ENCODE measurements at regions not wholly inside any gene's neighbourhood (a gene's known extent, or its start where the extent isn't known, plus 50 kb on each side); places are given as distances from the start of the nearest gene placed in this dataset.
"Not testable (repeated sequence)": the region's sequence is repeated elsewhere in the genome, so short reads cannot be mapped to it uniquely, and the experiment has no call there.

DNA sequence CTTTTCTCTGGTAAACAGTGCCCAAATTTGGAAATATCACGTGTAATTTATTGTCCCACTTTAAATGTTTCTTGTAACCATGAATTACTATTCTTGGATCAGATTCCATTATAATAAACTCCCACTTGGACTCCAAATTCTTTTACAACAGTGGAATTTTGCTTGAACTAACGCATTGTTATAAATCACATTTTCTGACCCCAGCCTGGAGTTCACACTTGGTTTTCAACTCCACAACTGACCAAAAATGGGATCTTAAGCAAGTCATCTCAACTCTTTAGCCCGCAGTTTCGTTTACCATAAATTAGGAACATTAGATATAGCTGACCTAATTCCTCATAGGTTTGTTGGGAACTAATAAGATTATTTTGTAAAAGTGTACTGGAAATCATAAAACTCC lies 336.8 kb upstream of the NCAM1 start:
- H3K79me2 ChIP-seq (ENCODE audit: insufficient read depth, low read depth), result no peaks in the 10 kb centered on the region
- no peaks in the 10 kb centered on the region for H3K4me1 ChIP-seq (ENCODE audit: low read depth, poor library complexity, severe bottlenecking)
- no peaks in the 10 kb centered on the region for H3K36me3 ChIP-seq (ENCODE audit: insufficient read depth)
- no peak overlapping the region for H3K4me2 ChIP-seq
- no peak overlapping the region for H3K9ac ChIP-seq
- H3K27me3 ChIP-seq (ENCODE audit: insufficient read depth, low read depth), result no peaks in the 10 kb centered on the region
- no peak overlapping the region for H3K27ac ChIP-seq
- no peak overlapping the region for H3K4me3 ChIP-seq (IDR thresholded peaks at IDR 0.05; ENCODE audit: insufficient read depth, low read depth, low read length)
- no peaks in the 10 kb centered on the region for H4K20me1 ChIP-seq (ENCODE audit: insufficient read depth)
- TF ChIP-seq, protein P1, sequence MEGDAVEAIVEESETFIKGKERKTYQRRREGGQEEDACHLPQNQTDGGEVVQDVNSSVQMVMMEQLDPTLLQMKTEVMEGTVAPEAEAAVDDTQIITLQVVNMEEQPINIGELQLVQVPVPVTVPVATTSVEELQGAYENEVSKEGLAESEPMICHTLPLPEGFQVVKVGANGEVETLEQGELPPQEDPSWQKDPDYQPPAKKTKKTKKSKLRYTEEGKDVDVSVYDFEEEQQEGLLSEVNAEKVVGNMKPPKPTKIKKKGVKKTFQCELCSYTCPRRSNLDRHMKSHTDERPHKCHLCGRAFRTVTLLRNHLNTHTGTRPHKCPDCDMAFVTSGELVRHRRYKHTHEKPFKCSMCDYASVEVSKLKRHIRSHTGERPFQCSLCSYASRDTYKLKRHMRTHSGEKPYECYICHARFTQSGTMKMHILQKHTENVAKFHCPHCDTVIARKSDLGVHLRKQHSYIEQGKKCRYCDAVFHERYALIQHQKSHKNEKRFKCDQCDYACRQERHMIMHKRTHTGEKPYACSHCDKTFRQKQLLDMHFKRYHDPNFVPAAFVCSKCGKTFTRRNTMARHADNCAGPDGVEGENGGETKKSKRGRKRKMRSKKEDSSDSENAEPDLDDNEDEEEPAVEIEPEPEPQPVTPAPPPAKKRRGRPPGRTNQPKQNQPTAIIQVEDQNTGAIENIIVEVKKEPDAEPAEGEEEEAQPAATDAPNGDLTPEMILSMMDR (conservative IDR thresholded peaks at IDR 0.05; ENCODE audit: low read depth, low read length), result no peak
- no peak overlapping the region for H2AFZ ChIP-seq (ENCODE audit: low read depth)

DNA sequence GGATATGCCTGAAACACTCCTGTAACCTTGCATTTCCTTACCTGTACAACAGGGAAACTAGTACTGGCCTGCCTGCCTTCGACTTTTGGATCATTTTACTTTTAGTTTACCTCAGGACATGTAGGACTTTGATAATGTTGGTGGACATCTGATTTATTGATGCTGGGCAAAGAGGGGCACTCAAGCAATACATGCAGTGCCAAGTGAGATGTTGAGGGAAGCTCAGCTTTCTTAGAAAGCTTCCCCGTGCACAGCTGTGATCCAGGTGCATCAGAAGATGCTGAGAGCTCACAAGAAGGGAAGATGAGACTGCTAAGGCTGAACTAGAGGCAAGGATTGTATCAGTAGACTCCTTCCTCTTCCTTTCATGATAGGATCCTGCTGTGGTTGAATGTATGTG lies 336.2 kb upstream of the NCAM1 start:
- not testable (repeated sequence) for H2AFZ ChIP-seq (ENCODE audit: low read depth); H3K36me3 ChIP-seq (ENCODE audit: insufficient read depth); H3K4me1 ChIP-seq (ENCODE audit: low read depth, poor library complexity, severe bottlenecking); H3K4me3 ChIP-seq (IDR thresholded peaks at IDR 0.05; ENCODE audit: insufficient read depth, low read depth, low read length); H3K4me2 ChIP-seq; H3K27me3 ChIP-seq (ENCODE audit: insufficient read depth, low read depth); H3K79me2 ChIP-seq (ENCODE audit: insufficient read depth, low read depth); H3K27ac ChIP-seq; H3K9ac ChIP-seq; H4K20me1 ChIP-seq (ENCODE audit: insufficient read depth)

DNA sequence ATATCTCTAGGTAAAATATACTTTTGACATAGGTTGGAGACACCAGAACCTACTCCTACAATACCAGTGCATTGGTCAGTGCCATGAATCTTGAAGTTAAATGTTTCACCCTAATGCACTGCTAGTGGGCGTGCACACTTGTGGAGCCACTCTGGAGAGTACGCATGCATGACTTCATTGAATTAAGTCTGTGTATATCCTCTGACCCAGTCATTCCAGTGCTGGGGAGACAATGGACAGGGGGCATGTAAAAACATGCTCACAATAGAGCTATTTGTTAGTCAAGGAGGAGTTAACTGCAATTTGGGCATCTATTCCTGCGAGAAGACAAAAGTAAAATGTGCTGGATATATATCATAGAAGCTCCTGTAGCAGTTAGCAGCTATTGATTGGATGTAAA lies 335.4 kb upstream of the NCAM1 start:
- Histone ChIP-seq H3K79me2 (ENCODE audit: insufficient read depth, low read depth) (no peaks in the 10 kb centered on the region), H2AFZ (ENCODE audit: low read depth) (no peak overlapping the region), H3K4me1 (ENCODE audit: low read depth, poor library complexity, severe bottlenecking) (no peaks in the 10 kb centered on the region), H3K27ac (no peak overlapping the region), H3K9ac (no peak overlapping the region), H3K4me2 (no peak overlapping the region), H3K4me3 (IDR thresholded peaks at IDR 0.05; ENCODE audit: insufficient read depth, low read depth, low read length) (no peak overlapping the region), H4K20me1 (ENCODE audit: insufficient read depth) (no peaks in the 10 kb centered on the region), H3K27me3 (ENCODE audit: insufficient read depth, low read depth) (no peaks in the 10 kb centered on the region), H3K36me3 (ENCODE audit: insufficient read depth) (no peaks in the 10 kb centered on the region)
- TF ChIP-seq, protein P1 (conservative IDR thresholded peaks at IDR 0.05; ENCODE audit: low read depth, low read length), result no peak

DNA sequence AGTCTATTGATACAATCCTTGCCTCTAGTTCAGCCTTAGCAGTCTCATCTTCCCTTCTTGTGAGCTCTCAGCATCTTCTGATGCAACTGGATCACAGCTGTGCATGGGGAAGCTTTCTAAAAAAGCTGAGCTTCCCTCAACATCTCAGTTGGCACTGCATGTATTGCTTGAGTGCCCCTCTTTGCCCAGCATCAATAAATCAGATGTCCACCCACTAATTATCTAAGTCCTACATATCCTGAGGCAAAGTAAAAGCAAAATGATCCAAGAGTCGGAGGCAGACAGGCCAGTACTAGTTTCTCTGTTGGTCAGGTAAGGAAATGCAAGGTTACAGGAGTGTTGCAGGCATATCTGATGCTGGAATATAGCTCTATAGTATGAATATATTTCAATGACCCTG lies 334.5 kb upstream of the NCAM1 start:
- Histone ChIP-seq H3K27me3 (ENCODE audit: insufficient read depth, low read depth) (no peaks in the 10 kb centered on the region), H3K27ac (no peak overlapping the region), H3K9ac (no peak overlapping the region), H3K79me2 (ENCODE audit: insufficient read depth, low read depth) (no peaks in the 10 kb centered on the region), H3K4me3 (IDR thresholded peaks at IDR 0.05; ENCODE audit: insufficient read depth, low read depth, low read length) (no peak overlapping the region), H2AFZ (ENCODE audit: low read depth) (no peak overlapping the region), H3K4me1 (ENCODE audit: low read depth, poor library complexity, severe bottlenecking) (no peaks in the 10 kb centered on the region), H3K36me3 (ENCODE audit: insufficient read depth) (no peaks in the 10 kb centered on the region), H3K4me2 (no peak overlapping the region), H4K20me1 (ENCODE audit: insufficient read depth) (no peaks in the 10 kb centered on the region)
- TF ChIP-seq, protein P1 (conservative IDR thresholded peaks at IDR 0.05; ENCODE audit: low read depth, low read length), result no peak

DNA sequence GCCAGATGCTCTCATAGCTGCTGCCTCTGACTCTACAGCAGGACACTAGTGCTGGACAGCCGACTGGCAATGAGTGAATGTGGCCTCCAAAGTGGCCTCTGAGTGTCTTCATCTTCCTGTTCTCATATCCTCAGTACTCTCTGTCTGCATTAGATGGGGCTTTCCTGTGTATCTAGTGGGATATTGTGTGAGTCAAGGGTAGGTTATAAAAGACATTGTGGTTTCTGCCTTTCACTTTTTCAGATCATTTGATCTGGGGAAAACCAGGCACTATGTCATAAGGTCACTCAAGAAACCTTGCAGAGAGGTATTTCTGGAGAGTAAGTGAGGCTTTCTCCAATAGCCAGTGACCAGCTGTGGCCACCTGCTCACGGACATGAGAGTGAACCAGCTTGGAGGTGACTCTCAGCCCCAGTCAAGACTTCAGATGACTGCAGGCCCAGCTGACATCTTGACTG lies 333.6 kb upstream of the NCAM1 start:
- H3K36me3 ChIP-seq (ENCODE audit: insufficient read depth), result no peaks in the 10 kb centered on the region
- no peak overlapping the region for H3K9ac ChIP-seq
- H4K20me1 ChIP-seq (ENCODE audit: insufficient read depth), result no peaks in the 10 kb centered on the region
- TF ChIP-seq, protein P1 (conservative IDR thresholded peaks at IDR 0.05; ENCODE audit: low read depth, low read length), result no peak
- no peak overlapping the region for H2AFZ ChIP-seq (ENCODE audit: low read depth)
- H3K4me1 ChIP-seq (ENCODE audit: low read depth, poor library complexity, severe bottlenecking), result no peaks in the 10 kb centered on the region
- no peak overlapping the region for H3K4me3 ChIP-seq (IDR thresholded peaks at IDR 0.05; ENCODE audit: insufficient read depth, low read depth, low read length)
- H3K4me2 ChIP-seq, result no peak overlapping the region
- no peak overlapping the region for H3K27ac ChIP-seq
- H3K79me2 ChIP-seq (ENCODE audit: insufficient read depth, low read depth), result no peaks in the 10 kb centered on the region
- no peaks in the 10 kb centered on the region for H3K27me3 ChIP-seq (ENCODE audit: insufficient read depth, low read depth)
